ENCODE measurements at regions not wholly inside any gene's neighbourhood (a gene's known extent, or its start where the extent isn't known, plus 50 kb on each side); places are given as distances from the start of the nearest gene placed in this dataset.

GRCh38 chr1:209402697-209403096 is 180.8 kb upstream of the CAMK1G start:
- no peak for TF ChIP-seq EZH2 (IDR thresholded peaks at IDR 0.05; ENCODE audit: low read depth)
- TF ChIP-seq CTCF (conservative IDR thresholded peaks at IDR 0.05): no peak

All from PC-9 (cell line).